ENCODE measurements at regions not wholly inside any gene's neighbourhood (a gene's known extent, or its start where the extent isn't known, plus 50 kb on each side); places are given as distances from the start of the nearest gene placed in this dataset.
"Not testable (repeated sequence)": the region's sequence is repeated elsewhere in the genome, so short reads cannot be mapped to it uniquely, and the experiment has no call there.

DNA sequence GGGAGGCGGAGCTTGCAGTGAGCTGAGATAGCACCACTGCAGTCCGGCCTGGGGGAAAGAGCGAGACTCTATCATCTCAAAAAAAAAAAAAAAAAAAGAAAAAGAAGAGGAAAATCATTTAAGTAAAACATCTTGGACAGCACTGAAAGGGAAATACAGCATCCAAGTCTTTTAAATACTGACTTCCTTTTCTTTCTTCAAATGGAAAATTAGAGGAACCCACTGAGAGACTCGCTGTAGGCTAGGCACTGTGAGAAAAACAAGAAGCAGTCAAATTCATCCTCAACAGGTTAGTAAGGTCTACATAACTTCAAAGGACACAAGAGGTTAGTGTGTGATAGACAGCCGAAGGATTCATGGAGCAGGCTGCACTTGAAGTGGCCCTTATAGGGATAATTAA, 243.7 kb downstream of the BLID start:
- no peak overlapping the region for H3K4me3 ChIP-seq (ENCODE audit: low read length)
- no peak for DNase-seq
- no peaks in the 10 kb centered on the region for H3K9me3 ChIP-seq (ENCODE audit: control insufficient read depth, low read depth, low read length)
- no peaks in the 10 kb centered on the region for H3K36me3 ChIP-seq (ENCODE audit: control insufficient read depth, insufficient read depth, low read length)
- H3K27me3 ChIP-seq (ENCODE audit: control insufficient read depth, insufficient read depth, low read length), result no peaks in the 10 kb centered on the region
- no peaks in the 10 kb centered on the region for H3K4me1 ChIP-seq (ENCODE audit: control insufficient read depth, insufficient read depth, low read length)
- no peak overlapping the region for H3K27ac ChIP-seq (ENCODE audit: low read length)
- WGBS (ENCODE audit: insufficient coverage, low lambda C conversion rate), result 100% methylated on average over 1 of the region's 5 CpGs

DNA sequence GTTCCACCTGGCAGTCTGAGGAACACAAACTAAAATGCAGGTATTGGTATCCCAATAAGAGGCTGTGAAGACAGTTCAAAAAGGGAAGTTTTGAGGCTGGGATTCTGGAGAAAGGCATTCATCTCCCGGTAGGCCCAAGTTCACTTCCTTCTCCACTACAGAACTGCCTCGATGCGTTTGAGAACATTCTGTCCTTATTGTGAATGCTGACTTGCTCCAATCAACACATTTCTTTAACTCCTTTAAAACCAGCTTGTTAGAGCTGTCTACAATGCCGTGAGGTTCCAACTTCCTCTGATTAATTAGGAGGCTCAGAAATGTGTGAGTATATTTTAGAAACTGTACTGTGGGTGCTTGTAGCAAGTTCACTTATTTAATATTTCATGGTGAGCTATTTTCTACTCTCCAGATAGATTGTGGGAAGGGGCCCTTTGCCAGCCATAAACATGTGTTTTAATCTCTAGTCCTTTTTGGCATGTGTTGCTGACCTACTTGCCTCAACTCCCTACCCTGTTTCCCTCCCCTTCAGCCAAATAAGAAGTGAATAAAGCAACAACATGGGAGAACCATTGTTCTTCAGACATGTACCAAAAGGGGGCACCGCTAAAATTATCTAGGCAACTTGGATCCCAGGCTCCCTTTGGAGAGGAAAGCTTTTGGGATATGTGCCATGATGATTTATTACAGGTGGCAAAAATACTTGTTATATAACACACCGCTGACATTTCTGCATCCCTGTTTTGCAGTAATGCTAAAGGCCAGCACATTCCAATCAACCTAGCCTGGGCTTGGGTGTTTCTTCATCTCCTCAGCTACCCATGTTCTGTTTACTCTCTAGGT, 245.6 kb downstream of the BLID start:
- DNase-seq, result no peak
- H3K4me3 ChIP-seq (ENCODE audit: low read length), result no peak overlapping the region
- H3K9me3 ChIP-seq (ENCODE audit: control insufficient read depth, low read depth, low read length), result no peaks in the 10 kb centered on the region
- 100% methylated on average over 1 of the region's 6 CpGs for WGBS (ENCODE audit: insufficient coverage, low lambda C conversion rate)
- no peaks in the 10 kb centered on the region for H3K27me3 ChIP-seq (ENCODE audit: control insufficient read depth, insufficient read depth, low read length)
- no peaks in the 10 kb centered on the region for H3K36me3 ChIP-seq (ENCODE audit: control insufficient read depth, insufficient read depth, low read length)
- no peak overlapping the region for H3K27ac ChIP-seq (ENCODE audit: low read length)
- no peaks in the 10 kb centered on the region for H3K4me1 ChIP-seq (ENCODE audit: control insufficient read depth, insufficient read depth, low read length)

DNA sequence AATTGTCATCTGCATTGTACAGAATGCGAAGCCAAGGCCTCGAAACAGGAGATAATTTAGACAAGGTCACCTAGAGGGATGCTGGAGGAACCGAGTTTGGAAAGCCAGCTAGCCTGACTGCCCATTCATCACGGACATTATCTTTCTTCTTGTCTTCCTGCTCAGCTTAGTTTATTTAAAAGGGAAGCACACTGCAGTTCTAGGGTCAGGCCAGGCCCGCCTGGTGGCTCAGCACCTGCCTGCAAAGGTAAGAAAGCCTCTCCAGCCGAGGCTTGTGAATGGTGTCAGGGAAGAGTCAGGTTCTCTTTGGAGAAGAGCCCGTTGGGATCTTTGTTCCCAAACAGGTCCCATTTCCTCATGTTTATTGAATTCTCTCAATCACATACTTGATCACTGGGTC, 246.5 kb downstream of the BLID start:
- Histone ChIP-seq H3K27ac (ENCODE audit: low read length) (no peak overlapping the region), H3K9me3 (ENCODE audit: control insufficient read depth, low read depth, low read length) (no peaks in the 10 kb centered on the region), H3K27me3 (ENCODE audit: control insufficient read depth, insufficient read depth, low read length) (no peaks in the 10 kb centered on the region), H3K4me1 (ENCODE audit: control insufficient read depth, insufficient read depth, low read length) (no peaks in the 10 kb centered on the region), H3K36me3 (ENCODE audit: control insufficient read depth, insufficient read depth, low read length) (no peaks in the 10 kb centered on the region), H3K4me3 (ENCODE audit: low read length) (no peak overlapping the region)
- DNase-seq, result no peak
- WGBS (ENCODE audit: insufficient coverage, low lambda C conversion rate), result no CpG with 5 or more reads among the region's 7 CpGs

- Histone ChIP-seq H3K36me3 (ENCODE audit: control insufficient read depth, insufficient read depth, low read length) (no peaks in the 10 kb centered on the region), H3K9me3 (ENCODE audit: control insufficient read depth, low read depth, low read length) (no peaks in the 10 kb centered on the region), H3K27me3 (ENCODE audit: control insufficient read depth, insufficient read depth, low read length) (no peaks in the 10 kb centered on the region), H3K4me3 (ENCODE audit: low read length) (no peak overlapping the region), H3K4me1 (ENCODE audit: control insufficient read depth, insufficient read depth, low read length) (no peaks in the 10 kb centered on the region), H3K27ac (ENCODE audit: low read length) (no peak overlapping the region)
- no peak for DNase-seq
- WGBS (ENCODE audit: insufficient coverage, low lambda C conversion rate), result 100% methylated on average over 1 of the region's 6 CpGs
Measured at GRCh38 chr11:121866754-121867153, 249.3 kb downstream of the BLID start.

- no peak overlapping the region for H3K4me3 ChIP-seq (ENCODE audit: low read length)
- H3K27me3 ChIP-seq (ENCODE audit: control insufficient read depth, insufficient read depth, low read length), result no peaks in the 10 kb centered on the region
- no peaks in the 10 kb centered on the region for H3K36me3 ChIP-seq (ENCODE audit: control insufficient read depth, insufficient read depth, low read length)
- no peak for DNase-seq
- no peaks in the 10 kb centered on the region for H3K4me1 ChIP-seq (ENCODE audit: control insufficient read depth, insufficient read depth, low read length)
- no peaks in the 10 kb centered on the region for H3K9me3 ChIP-seq (ENCODE audit: control insufficient read depth, low read depth, low read length)
- WGBS (ENCODE audit: insufficient coverage, low lambda C conversion rate), result 80% methylated on average over 1 of the region's 1 CpG
- H3K27ac ChIP-seq (ENCODE audit: low read length), result no peak overlapping the region
Measured at GRCh38 chr11:121864660-121865059, 251.4 kb downstream of the BLID start.

DNA sequence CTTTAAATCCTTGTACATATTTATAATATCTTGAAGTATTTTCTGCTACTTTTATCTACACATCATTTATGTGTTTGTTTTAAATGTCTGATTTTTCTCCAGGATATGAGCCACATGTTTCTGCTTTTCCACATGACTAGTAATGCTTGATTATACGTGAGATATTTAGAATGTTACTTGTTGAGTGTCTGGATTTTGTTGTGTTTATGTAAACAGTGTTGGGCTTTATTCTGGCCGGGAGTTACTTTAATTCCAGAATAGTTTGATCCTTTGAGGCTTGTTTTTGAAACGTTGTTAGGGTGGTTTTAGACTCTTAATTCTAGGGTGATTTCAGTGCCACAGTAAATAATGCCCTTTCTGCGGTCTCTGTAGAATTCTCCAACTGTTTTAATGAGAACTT, 252.9 kb downstream of the BLID start:
- Histone ChIP-seq H3K4me3 (ENCODE audit: low read length) (no peak overlapping the region), H3K27ac (ENCODE audit: low read length) (no peak overlapping the region), H3K36me3 (ENCODE audit: control insufficient read depth, insufficient read depth, low read length) (no peaks in the 10 kb centered on the region), H3K27me3 (ENCODE audit: control insufficient read depth, insufficient read depth, low read length) (no peaks in the 10 kb centered on the region), H3K9me3 (ENCODE audit: control insufficient read depth, low read depth, low read length) (no peaks in the 10 kb centered on the region), H3K4me1 (ENCODE audit: control insufficient read depth, insufficient read depth, low read length) (no peaks in the 10 kb centered on the region)
- 80% methylated on average over 1 of the region's 4 CpGs for WGBS (ENCODE audit: insufficient coverage, low lambda C conversion rate)
- no peak for DNase-seq

DNA sequence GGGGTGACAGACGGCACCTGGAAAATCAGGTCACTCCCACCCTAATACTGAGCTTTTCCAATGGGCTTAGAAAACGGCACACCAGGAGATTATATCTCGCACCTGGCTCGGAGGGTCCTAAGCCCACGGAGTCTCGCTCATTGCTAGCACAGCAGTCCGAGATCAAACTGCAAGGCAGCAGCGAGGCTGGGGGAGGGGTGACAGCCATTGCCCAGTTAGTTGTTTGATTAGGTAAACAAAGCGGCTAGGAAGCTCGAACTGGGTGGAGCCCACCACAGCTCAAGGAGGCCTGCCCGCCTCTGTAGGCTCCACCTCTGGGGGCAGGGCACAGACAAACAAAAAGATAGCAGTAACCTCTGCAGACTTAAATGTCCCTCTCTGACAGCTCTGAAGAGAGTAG, 260.9 kb downstream of the BLID start:
- no CpG with 5 or more reads among the region's 11 CpGs for WGBS (ENCODE audit: insufficient coverage, low lambda C conversion rate)

DNA sequence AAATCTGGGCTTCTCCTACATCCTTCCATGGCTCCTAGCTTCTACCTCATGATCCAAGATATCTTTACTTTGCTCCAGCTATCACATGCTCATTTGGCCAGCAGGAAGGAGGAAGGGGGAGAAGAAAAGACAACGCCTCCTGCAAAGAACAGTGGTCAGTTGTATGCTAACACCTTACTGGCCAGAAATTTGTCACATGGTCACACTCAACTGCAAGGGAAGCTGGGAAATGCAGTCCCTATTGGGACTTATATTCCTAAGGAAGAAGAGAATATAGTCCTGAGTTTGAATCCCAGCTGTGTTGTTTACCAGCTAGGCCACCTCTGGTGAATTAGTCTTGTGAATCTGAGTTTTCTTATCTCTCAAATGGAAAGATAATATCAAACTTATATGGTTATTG, 272.0 kb downstream of the BLID start:
- Histone ChIP-seq H3K4me1 (ENCODE audit: control insufficient read depth, insufficient read depth, low read length) (no peaks in the 10 kb centered on the region), H3K4me3 (ENCODE audit: low read length) (no peak overlapping the region), H3K36me3 (ENCODE audit: control insufficient read depth, insufficient read depth, low read length) (no peaks in the 10 kb centered on the region), H3K9me3 (ENCODE audit: control insufficient read depth, low read depth, low read length) (no peaks in the 10 kb centered on the region), H3K27ac (ENCODE audit: low read length) (no peak overlapping the region), H3K27me3 (ENCODE audit: control insufficient read depth, insufficient read depth, low read length) (no peaks in the 10 kb centered on the region)
- no CpG with 5 or more reads among the region's 1 CpG for WGBS (ENCODE audit: insufficient coverage, low lambda C conversion rate)
- DNase-seq, result no peak

More for the DNA sequence above, 260.9 kb downstream of the BLID start:
- not testable (repeated sequence) for H3K27me3 ChIP-seq (ENCODE audit: control insufficient read depth, insufficient read depth, low read length); H3K4me1 ChIP-seq (ENCODE audit: control insufficient read depth, insufficient read depth, low read length); H3K27ac ChIP-seq (ENCODE audit: low read length); H3K4me3 ChIP-seq (ENCODE audit: low read length); DNase-seq; H3K36me3 ChIP-seq (ENCODE audit: control insufficient read depth, insufficient read depth, low read length); H3K9me3 ChIP-seq (ENCODE audit: control insufficient read depth, low read depth, low read length)

- Histone ChIP-seq H3K27me3 (ENCODE audit: control insufficient read depth, insufficient read depth, low read length) (no peaks in the 10 kb centered on the region), H3K9me3 (ENCODE audit: control insufficient read depth, low read depth, low read length) (no peaks in the 10 kb centered on the region), H3K4me1 (ENCODE audit: control insufficient read depth, insufficient read depth, low read length) (no peaks in the 10 kb centered on the region), H3K36me3 (ENCODE audit: control insufficient read depth, insufficient read depth, low read length) (no peaks in the 10 kb centered on the region), H3K27ac (ENCODE audit: low read length) (no peak overlapping the region), H3K4me3 (ENCODE audit: low read length) (no peak overlapping the region)
- DNase-seq, result no peak
- 91% methylated on average over 4 of the region's 5 CpGs for WGBS (ENCODE audit: insufficient coverage, low lambda C conversion rate)
Measured at GRCh38 chr11:121842192-121842585, 273.8 kb downstream of the BLID start.

- Histone ChIP-seq H3K4me1 (ENCODE audit: control insufficient read depth, insufficient read depth, low read length) (no peaks in the 10 kb centered on the region), H3K27me3 (ENCODE audit: control insufficient read depth, insufficient read depth, low read length) (no peaks in the 10 kb centered on the region), H3K27ac (ENCODE audit: low read length) (no peak overlapping the region), H3K4me3 (ENCODE audit: low read length) (no peak overlapping the region), H3K36me3 (ENCODE audit: control insufficient read depth, insufficient read depth, low read length) (no peaks in the 10 kb centered on the region), H3K9me3 (ENCODE audit: control insufficient read depth, low read depth, low read length) (no peaks in the 10 kb centered on the region)
- 100% methylated on average over 1 of the region's 5 CpGs for WGBS (ENCODE audit: insufficient coverage, low lambda C conversion rate)
- no peak for DNase-seq
Measured at GRCh38 chr11:121841487-121842191, 274.4 kb downstream of the BLID start.
